ENCODE measurements at regions not wholly inside any gene's neighbourhood (a gene's known extent, or its start where the extent isn't known, plus 50 kb on each side); places are given as distances from the start of the nearest gene placed in this dataset.
"Not testable (repeated sequence)": the region's sequence is repeated elsewhere in the genome, so short reads cannot be mapped to it uniquely, and the experiment has no call there.

DNA sequence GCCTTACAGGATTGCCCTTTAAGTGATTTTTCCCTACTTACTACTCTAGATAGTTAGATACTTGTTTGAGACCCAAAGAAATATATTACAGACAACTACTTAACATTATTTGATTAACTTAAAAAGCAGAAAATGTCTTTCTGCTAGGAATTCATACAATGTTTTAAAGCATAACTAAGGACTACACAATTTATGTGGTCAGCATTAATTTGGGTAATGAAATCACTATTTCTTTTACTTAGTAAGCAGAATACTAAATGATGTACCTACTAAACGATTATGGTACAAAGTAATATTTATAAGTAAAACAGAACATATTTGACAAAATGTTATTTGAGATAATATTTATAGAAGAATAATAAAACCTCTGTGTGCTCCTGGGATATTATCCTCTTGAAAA lies 371.9 kb upstream of the ARRDC3 start:
- H3K9me3 ChIP-seq (ENCODE audit: control insufficient read depth in 1 of 2, low read length in 2 of 2): no peaks in the 10 kb centered on the region
- no peaks in the 10 kb centered on the region for H3K27me3 ChIP-seq (ENCODE audit: low read depth, low read length)
- no peak overlapping the region for H3K27ac ChIP-seq (ENCODE audit: low read length)
- no peaks in the 10 kb centered on the region for H3K4me1 ChIP-seq (ENCODE audit: control insufficient read depth in 1 of 2, insufficient read depth in 2 of 2, low read length in 2 of 2)
- H3K4me3 ChIP-seq (ENCODE audit: low read depth in 1 of 2, low read length in 2 of 2): no peak overlapping the region
- no peaks in the 10 kb centered on the region for H3K36me3 ChIP-seq (ENCODE audit: control insufficient read depth in 1 of 2, insufficient read depth in 2 of 2, low read length in 2 of 2)

DNA sequence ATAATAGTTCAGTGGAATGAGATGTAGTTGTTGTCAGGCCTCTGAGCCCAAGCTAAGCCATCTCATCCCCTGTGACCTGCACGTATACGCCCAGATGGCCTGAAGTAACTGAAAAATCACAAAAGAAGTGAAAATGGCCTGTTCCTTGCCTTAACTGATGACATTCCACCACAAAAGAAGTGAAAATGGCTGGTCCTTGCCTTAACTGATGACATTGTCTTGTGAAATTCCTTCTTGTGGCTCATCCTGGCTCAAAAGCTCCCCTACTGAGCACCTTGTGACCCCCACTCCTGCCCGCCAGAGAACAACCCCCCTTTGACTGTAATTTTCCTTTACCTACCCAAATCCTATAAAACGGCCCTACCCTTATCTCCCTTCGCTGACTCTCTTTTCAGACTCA lies 361.4 kb upstream of the ARRDC3 start:
- H3K4me3 ChIP-seq (ENCODE audit: low read depth in 1 of 2, low read length in 2 of 2); H3K27ac ChIP-seq (ENCODE audit: low read length); H3K27me3 ChIP-seq (ENCODE audit: low read depth, low read length); H3K36me3 ChIP-seq (ENCODE audit: control insufficient read depth in 1 of 2, insufficient read depth in 2 of 2, low read length in 2 of 2); H3K9me3 ChIP-seq (ENCODE audit: control insufficient read depth in 1 of 2, low read length in 2 of 2); H3K4me1 ChIP-seq (ENCODE audit: control insufficient read depth in 1 of 2, insufficient read depth in 2 of 2, low read length in 2 of 2): not testable (repeated sequence)

DNA sequence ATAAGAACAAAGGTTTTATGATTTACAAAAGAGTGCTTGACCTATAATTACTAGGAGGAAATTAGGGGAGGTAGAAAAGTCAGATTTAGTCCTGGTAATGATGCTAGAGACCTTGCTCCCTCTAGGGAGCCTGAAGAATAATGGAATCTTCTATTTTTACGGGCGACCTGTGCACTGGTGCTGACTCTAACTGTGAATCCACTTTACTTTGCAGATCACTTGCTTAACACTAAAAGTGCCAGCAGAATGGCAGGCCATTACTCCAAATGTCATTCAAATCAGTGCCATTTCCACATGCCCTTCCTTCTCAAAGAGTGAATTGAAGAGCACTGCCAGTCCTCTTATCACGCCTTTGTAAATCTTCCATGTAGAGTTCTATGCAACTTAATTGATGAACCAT lies 359.4 kb upstream of the ARRDC3 start:
- H3K9me3 ChIP-seq (ENCODE audit: control insufficient read depth in 1 of 2, low read length in 2 of 2): no peaks in the 10 kb centered on the region
- no peak overlapping the region for H3K4me3 ChIP-seq (ENCODE audit: low read depth in 1 of 2, low read length in 2 of 2)
- H3K27me3 ChIP-seq (ENCODE audit: low read depth, low read length): no peaks in the 10 kb centered on the region
- no peaks in the 10 kb centered on the region for H3K4me1 ChIP-seq (ENCODE audit: control insufficient read depth in 1 of 2, insufficient read depth in 2 of 2, low read length in 2 of 2)
- H3K36me3 ChIP-seq (ENCODE audit: control insufficient read depth in 1 of 2, insufficient read depth in 2 of 2, low read length in 2 of 2): no peaks in the 10 kb centered on the region
- H3K27ac ChIP-seq (ENCODE audit: low read length): no peak overlapping the region

- H3K4me3 ChIP-seq (ENCODE audit: low read depth in 1 of 2, low read length in 2 of 2): no peak overlapping the region
- no peak overlapping the region for H3K27ac ChIP-seq (ENCODE audit: low read length)
- no peaks in the 10 kb centered on the region for H3K9me3 ChIP-seq (ENCODE audit: control insufficient read depth in 1 of 2, low read length in 2 of 2)
- H3K27me3 ChIP-seq (ENCODE audit: low read depth, low read length): no peaks in the 10 kb centered on the region
- H3K4me1 ChIP-seq (ENCODE audit: control insufficient read depth in 1 of 2, insufficient read depth in 2 of 2, low read length in 2 of 2): no peaks in the 10 kb centered on the region
- H3K36me3 ChIP-seq (ENCODE audit: control insufficient read depth in 1 of 2, insufficient read depth in 2 of 2, low read length in 2 of 2): no peaks in the 10 kb centered on the region
Observed at GRCh38 chr5:91741764-91742505, 358.8 kb upstream of the ARRDC3 start.

GRCh38 chr5:91730026-91730425 lies 346.9 kb upstream of the ARRDC3 start:
- Histone ChIP-seq H3K27ac (ENCODE audit: low read length) (no peak overlapping the region), H3K4me3 (ENCODE audit: low read depth in 1 of 2, low read length in 2 of 2) (no peak overlapping the region), H3K4me1 (ENCODE audit: control insufficient read depth in 1 of 2, insufficient read depth in 2 of 2, low read length in 2 of 2) (no peaks in the 10 kb centered on the region), H3K27me3 (ENCODE audit: low read depth, low read length) (no peaks in the 10 kb centered on the region), H3K9me3 (ENCODE audit: control insufficient read depth in 1 of 2, low read length in 2 of 2) (no peaks in the 10 kb centered on the region), H3K36me3 (ENCODE audit: control insufficient read depth in 1 of 2, insufficient read depth in 2 of 2, low read length in 2 of 2) (no peaks in the 10 kb centered on the region)

- Histone ChIP-seq H3K36me3 (ENCODE audit: control insufficient read depth in 1 of 2, insufficient read depth in 2 of 2, low read length in 2 of 2) (no peaks in the 10 kb centered on the region), H3K9me3 (ENCODE audit: control insufficient read depth in 1 of 2, low read length in 2 of 2) (no peaks in the 10 kb centered on the region), H3K4me1 (ENCODE audit: control insufficient read depth in 1 of 2, insufficient read depth in 2 of 2, low read length in 2 of 2) (no peaks in the 10 kb centered on the region), H3K4me3 (ENCODE audit: low read depth in 1 of 2, low read length in 2 of 2) (no peak overlapping the region), H3K27me3 (ENCODE audit: low read depth, low read length) (no peaks in the 10 kb centered on the region), H3K27ac (ENCODE audit: low read length) (no peak overlapping the region)
Observed at GRCh38 chr5:91727463-91727862, 344.3 kb upstream of the ARRDC3 start.

- Histone ChIP-seq H3K4me3 (ENCODE audit: low read depth in 1 of 2, low read length in 2 of 2) (no peak overlapping the region), H3K36me3 (ENCODE audit: control insufficient read depth in 1 of 2, insufficient read depth in 2 of 2, low read length in 2 of 2) (no peaks in the 10 kb centered on the region), H3K27me3 (ENCODE audit: low read depth, low read length) (no peaks in the 10 kb centered on the region), H3K9me3 (ENCODE audit: control insufficient read depth in 1 of 2, low read length in 2 of 2) (no peaks in the 10 kb centered on the region), H3K27ac (ENCODE audit: low read length) (no peak overlapping the region), H3K4me1 (ENCODE audit: control insufficient read depth in 1 of 2, insufficient read depth in 2 of 2, low read length in 2 of 2) (no peaks in the 10 kb centered on the region)
Observed at GRCh38 chr5:91722736-91723467, 339.8 kb upstream of the ARRDC3 start.

DNA sequence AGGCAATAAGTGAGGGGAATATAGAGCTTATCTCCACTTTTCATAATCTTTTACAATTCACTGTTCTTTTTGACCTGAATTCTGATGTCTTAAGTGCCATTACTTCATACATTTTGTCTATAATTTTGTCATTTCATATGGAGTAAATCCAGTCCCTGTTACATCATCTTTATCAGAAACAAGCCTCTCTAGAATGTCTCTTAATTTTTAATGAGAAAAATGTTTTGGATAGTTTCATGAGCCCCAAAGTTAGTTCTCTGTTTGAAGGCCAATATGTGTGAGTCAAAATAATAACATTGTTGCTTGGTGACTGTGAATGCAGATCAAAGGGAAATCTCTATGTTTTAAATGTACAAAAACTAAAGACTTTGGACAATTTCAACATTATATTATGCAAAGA lies 329.6 kb upstream of the ARRDC3 start:
- H3K4me3 ChIP-seq (ENCODE audit: low read depth in 1 of 2, low read length in 2 of 2): no peak overlapping the region
- H3K36me3 ChIP-seq (ENCODE audit: control insufficient read depth in 1 of 2, insufficient read depth in 2 of 2, low read length in 2 of 2): no peaks in the 10 kb centered on the region
- no peak overlapping the region for H3K27ac ChIP-seq (ENCODE audit: low read length)
- H3K4me1 ChIP-seq (ENCODE audit: control insufficient read depth in 1 of 2, insufficient read depth in 2 of 2, low read length in 2 of 2): no peaks in the 10 kb centered on the region
- H3K27me3 ChIP-seq (ENCODE audit: low read depth, low read length): no peaks in the 10 kb centered on the region
- H3K9me3 ChIP-seq (ENCODE audit: control insufficient read depth in 1 of 2, low read length in 2 of 2): no peaks in the 10 kb centered on the region

DNA sequence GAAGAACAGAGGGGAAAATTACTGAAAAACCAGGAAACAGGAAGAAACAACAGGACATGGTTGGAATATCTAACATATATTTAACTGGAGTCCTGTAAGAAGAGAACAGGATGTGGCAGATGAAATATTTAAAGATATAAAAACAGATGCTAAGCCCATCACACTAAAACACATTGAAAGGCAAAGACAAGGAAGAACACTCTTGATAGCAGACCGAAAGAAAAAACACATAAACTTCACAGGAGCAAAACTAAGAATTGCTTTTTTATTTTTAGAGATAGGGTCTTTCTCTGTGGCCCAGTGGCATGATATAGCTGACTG lies 324.4 kb upstream of the ARRDC3 start:
- Histone ChIP-seq H3K4me1 (ENCODE audit: control insufficient read depth in 1 of 2, insufficient read depth in 2 of 2, low read length in 2 of 2) (no peaks in the 10 kb centered on the region), H3K27ac (ENCODE audit: low read length) (no peak overlapping the region), H3K9me3 (ENCODE audit: control insufficient read depth in 1 of 2, low read length in 2 of 2) (no peaks in the 10 kb centered on the region)

DNA sequence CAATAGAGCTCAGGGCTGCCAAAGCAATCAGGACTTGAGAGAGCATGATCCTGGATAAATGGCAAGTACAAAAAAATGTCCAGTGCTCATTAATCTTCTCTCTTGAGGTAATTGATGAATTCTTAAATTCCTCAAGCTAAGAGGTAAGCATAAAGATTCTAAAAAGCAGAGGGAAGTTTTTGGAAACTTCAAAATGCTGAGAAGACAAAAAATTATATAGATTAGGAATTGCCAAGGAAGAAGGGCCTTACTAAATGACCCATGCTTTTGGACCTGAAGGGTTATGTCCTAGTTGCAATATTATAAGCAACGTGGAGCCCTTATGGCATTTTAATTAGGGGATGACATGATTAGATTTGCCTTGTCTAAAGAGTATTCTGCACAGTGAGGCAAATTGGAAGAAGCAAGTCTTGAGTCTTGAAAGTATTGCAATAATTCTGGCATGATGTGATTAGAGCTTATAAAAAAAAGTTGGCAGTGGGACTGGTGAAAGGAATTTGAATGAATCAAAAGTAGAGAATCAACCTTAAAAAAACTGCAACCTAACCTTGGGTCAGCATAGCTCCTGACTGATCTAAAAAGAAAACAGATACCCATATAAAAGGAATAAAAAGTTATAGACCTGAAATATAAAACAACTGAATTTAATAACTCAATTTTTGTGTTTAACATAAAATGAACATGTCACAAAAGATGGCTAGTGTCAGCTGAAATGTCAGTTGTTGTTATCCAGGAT lies 323.8 kb upstream of the ARRDC3 start:
- Histone ChIP-seq H3K9me3 (ENCODE audit: control insufficient read depth in 1 of 2, low read length in 2 of 2) (no peaks in the 10 kb centered on the region), H3K36me3 (ENCODE audit: control insufficient read depth in 1 of 2, insufficient read depth in 2 of 2, low read length in 2 of 2) (no peaks in the 10 kb centered on the region), H3K27ac (ENCODE audit: low read length) (no peak overlapping the region), H3K4me3 (ENCODE audit: low read depth in 1 of 2, low read length in 2 of 2) (no peak overlapping the region), H3K4me1 (ENCODE audit: control insufficient read depth in 1 of 2, insufficient read depth in 2 of 2, low read length in 2 of 2) (no peaks in the 10 kb centered on the region), H3K27me3 (ENCODE audit: low read depth, low read length) (no peaks in the 10 kb centered on the region)

More for the DNA sequence above, 324.4 kb upstream of the ARRDC3 start:
- no peak overlapping the region for H3K4me3 ChIP-seq (ENCODE audit: low read depth in 1 of 2, low read length in 2 of 2)
- no peaks in the 10 kb centered on the region for H3K27me3 ChIP-seq (ENCODE audit: low read depth, low read length)
- no peaks in the 10 kb centered on the region for H3K36me3 ChIP-seq (ENCODE audit: control insufficient read depth in 1 of 2, insufficient read depth in 2 of 2, low read length in 2 of 2)

DNA sequence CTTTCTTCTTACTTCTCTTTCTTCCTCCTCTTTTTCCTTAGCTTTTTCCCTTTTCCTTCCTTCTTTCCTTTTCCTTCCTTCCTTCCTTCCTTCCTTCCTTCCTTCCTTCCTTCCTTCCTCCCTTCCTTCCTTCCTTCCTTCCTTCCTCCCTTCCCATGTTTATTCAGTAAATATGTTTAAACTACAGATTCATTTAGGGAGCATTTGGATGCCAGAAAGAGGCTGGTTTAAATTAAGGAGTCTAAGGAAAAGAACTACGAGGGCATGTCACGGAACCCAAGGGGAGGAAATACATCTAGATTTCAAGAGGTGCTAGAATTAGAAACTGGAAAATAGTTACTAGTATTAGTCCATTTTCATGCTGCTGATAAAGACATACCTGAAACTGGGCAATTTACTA lies 320.0 kb upstream of the ARRDC3 start:
- Histone ChIP-seq H3K27me3 (ENCODE audit: low read depth, low read length) (no peaks in the 10 kb centered on the region), H3K4me1 (ENCODE audit: control insufficient read depth in 1 of 2, insufficient read depth in 2 of 2, low read length in 2 of 2) (no peaks in the 10 kb centered on the region), H3K9me3 (ENCODE audit: control insufficient read depth in 1 of 2, low read length in 2 of 2) (no peaks in the 10 kb centered on the region), H3K36me3 (ENCODE audit: control insufficient read depth in 1 of 2, insufficient read depth in 2 of 2, low read length in 2 of 2) (no peaks in the 10 kb centered on the region), H3K4me3 (ENCODE audit: low read depth in 1 of 2, low read length in 2 of 2) (no peak overlapping the region), H3K27ac (ENCODE audit: low read length) (no peak overlapping the region)
